GM18873 (cell line): ENCODE measurements at regions not wholly inside any gene's neighbourhood (a gene's known extent, or its start where the extent isn't known, plus 50 kb on each side); places are given as distances from the start of the nearest gene placed in this dataset.
"Not testable (repeated sequence)": the region's sequence is repeated elsewhere in the genome, so short reads cannot be mapped to it uniquely, and the experiment has no call there.

Experiments used
- ATAC-seq: cut with Tn5 transposase; IDR thresholded peaks from one replicate; pipeline ENCODE4 v1.9.1; 2021; ENCODE audit warnings: mild to moderate bottlenecking, moderate library complexity, moderate number of reproducible peaks; ENCODE audit not compliant: unreplicated experiment, low FRiP score

DNA sequence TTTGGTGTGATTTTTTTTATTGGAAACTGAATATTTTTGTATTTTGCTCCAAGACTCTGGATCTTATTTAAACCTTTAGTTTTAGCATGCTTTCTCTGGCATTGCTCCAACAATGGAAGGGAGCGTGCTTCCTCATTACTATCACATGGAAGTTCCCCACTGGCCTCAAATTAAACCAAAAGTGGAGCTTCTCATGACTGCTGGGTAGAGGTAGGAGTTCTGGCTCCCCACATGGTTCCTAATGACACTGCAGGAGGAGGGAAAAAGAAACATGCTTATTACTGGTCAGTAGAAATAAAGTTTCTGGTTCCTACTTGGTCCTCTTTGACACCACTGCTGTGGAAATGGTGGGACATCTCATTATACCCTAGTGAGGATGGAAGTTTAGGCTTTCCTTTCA is 310.5 kb downstream of the PTGER3 start:
- ATAC-seq = no peak

- ATAC-seq = no peak
Measured at GRCh38 chr1:70738624-70739023, 309.0 kb downstream of the PTGER3 start.

GRCh38 chr1:70745199-70745598 is 302.4 kb downstream of the PTGER3 start:
- no peak for ATAC-seq

DNA sequence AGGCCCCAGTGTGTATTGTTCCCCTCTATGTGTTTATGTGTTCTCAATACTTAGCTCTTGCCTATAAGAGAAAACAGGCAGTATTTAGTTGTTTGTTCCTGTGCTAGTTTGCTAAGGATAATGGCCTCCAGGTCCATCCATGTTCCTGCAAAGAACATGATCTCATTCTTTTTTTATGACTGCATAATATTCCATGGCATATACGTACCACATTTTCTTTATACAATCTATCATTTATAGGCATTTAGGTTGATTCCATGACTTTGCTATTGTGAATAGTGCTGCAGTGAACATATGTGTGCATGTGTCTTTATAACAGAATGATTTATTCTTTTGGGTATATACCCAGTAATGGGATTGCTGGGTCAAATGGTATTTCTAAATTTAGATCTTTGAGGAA is 301.6 kb downstream of the PTGER3 start:
- ATAC-seq = not testable (repeated sequence)

- not testable (repeated sequence) for ATAC-seq
Measured at GRCh38 chr1:70747123-70747522, 300.5 kb downstream of the PTGER3 start.

- not testable (repeated sequence) for ATAC-seq
Measured at GRCh38 chr1:70751676-70752287, 295.8 kb downstream of the PTGER3 start.

- no peak for ATAC-seq
Measured at GRCh38 chr1:70754701-70755100, 292.9 kb downstream of the PTGER3 start.

GRCh38 chr1:70760154-70760553 is 287.5 kb downstream of the PTGER3 start:
- no peak for ATAC-seq

DNA sequence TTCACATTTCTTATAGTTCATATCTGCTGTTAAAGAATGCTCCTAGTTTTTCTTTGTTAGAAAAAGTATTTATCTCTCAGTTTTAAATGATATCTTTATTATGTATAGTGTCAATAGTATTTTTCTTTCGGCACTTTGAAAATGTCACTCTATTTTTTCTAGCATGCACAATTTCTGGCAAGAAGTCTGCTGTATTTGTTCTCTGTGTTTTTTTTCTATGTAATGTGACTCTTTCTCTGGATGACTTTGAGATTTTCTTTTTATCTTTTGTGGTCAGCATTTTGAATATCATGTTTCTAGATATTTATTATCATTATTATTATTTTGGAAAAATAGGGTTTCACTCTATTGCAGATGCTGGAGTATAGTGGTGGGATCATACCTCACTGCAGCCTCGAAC is 285.2 kb downstream of the PTGER3 start:
- no peak for ATAC-seq

DNA sequence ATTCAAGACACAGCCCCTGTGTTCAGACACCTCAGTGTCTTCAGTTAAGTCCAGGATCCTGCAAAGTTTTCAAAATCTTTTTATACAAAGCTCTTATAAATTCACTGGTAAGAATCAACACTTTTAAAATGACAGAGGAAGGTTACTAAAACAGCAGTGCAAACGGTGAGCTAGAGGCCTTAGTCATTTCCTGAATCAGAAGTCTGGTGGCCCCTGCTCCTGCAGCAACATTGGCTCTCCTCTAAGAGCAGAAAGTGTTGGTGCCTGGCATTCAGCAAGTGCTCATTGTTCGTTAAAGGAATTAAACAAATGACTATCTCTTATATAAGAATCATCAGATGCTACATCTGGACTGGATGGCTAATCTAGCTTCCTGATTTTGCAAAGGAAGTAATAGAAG is 282.9 kb downstream of the PTGER3 start:
- no peak for ATAC-seq

DNA sequence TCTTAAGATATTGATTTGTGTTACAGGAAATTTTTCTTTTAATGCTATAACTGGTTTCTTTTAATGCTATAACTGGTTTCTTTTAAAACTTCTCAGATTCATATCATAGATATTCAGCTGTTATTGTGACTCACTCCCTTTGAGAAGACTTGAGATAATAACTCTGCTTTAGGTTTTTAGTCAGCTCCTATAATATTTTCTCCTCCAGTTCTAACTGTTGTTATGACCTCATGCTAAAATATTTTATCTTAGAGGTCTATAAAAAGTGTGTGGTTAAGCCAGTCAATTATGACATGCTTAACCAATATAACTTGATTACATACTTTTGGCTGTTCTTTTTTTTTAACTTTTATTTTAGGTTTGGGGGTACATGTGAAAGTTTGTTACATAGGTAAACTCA is 280.2 kb downstream of the PTGER3 start:
- no peak for ATAC-seq

DNA sequence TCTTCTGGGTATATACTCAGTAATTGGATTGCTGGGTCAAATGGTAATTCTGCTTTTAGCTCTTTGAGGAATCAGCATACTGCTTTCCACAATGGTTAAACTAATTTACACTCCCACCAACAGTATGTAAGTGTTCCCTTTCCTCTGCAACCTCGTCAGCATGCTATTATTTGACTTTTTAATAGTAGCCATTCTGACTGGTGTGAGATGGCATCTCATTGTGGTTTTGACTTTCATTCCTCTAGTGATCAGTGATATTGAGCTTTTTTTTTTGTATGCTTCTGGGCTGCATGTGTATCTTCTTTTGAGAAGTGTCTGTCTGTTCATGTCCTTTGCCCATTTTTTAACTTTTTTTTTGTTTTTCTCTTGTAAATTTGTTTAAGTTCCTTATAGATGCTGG is 279.4 kb downstream of the PTGER3 start:
- ATAC-seq = no peak

- no peak for ATAC-seq
Measured at GRCh38 chr1:70778056-70778762, 269.4 kb downstream of the PTGER3 start.

GRCh38 chr1:70778934-70779333 is 268.7 kb downstream of the PTGER3 start:
- ATAC-seq = no peak

- no peak for ATAC-seq
Measured at GRCh38 chr1:70779571-70779970, 268.0 kb downstream of the PTGER3 start.

GRCh38 chr1:70785287-70785686 is 262.3 kb downstream of the PTGER3 start:
- no peak for ATAC-seq

DNA sequence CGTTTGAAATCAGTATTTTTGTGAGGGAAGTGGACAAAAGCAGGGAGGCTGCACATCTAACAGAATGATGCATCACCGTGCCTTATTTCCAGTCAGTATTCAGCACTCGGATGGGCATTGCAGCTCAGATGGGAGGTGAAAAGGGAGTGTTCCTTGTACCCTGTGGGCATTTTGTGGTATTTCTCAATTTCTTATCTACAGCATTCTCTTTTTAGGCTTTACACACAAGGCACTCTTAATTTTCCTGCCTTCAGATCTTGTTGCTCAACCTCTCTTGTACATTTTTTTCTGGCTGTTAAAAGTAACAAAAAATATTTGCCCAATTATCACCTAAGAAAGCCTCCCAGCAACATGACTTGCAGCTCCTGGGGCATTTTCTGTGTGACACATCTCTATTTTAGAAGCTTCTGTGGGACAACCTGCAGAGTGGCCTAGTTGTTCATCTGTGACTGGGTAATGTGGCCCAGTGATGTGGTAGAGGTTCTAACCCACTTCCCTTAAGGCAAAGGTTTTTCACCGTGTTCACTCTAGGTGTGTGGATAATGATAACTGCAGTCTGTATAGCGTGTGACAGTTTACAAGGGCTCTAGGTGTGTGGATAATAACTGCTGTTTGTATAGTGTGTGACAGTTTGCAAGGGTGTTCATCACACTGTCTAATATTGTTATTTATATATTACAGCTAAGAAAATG is 257.2 kb downstream of the PTGER3 start:
- ATAC-seq = no peak

GRCh38 chr1:70795064-70795463 is 252.6 kb downstream of the PTGER3 start:
- ATAC-seq = not testable (repeated sequence)

DNA sequence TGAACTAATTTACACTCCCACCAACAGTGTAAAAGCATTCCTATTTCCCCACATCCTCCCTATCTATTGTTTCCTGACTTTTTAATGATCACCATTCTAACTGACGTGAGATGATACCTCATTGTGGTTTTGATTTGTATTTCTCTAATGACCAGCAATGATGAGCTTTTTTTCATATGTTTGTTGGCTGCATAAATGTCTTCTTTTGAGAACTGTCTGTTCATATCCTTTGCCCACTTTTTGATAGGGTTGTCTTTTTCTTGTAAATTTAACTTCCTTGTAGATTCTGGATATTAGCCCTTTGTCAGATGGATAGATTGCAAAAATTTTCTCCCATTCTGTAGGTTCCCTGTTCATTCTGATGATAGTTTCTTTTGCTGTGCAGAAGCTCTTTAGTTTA is 251.3 kb downstream of the PTGER3 start:
- ATAC-seq = not testable (repeated sequence)

DNA sequence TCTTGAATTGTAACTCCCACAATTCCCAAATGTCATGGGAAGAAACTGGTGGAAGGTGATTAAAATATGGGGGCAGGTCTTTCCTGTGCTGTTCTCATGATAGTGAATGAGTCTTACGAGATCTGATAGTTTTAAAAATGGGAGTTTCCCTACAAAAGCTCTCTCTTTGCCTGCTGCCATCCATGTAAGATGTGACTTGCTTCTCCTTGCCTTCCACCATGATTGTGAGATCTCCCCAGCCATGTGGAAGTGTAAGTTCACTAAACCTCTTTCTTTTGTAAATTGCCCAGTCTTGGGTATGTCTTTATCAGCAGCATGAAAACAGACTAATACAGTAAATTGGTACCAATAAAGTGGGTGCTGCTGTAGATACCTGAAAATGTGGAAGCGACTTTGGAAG is 245.0 kb downstream of the PTGER3 start:
- not testable (repeated sequence) for ATAC-seq

DNA sequence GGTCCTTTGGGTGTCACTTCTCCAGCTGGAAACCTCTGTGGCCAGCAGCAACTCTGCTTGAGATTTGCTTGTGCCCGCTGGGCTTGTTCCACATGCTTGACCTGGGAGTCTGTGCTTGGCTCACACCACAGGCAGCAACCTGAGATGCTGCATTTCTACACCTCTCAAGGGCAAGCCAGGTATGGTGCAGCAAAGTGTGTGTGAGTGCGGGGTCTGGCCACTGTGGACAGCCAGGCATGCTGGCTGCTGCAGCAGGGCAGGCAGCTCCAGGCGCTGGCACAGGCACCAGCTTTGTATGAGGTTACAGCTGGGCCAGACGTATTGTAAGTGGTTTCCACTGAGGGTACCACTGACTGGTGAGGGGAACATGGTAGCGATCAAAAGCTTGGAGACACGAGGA is 242.0 kb downstream of the PTGER3 start:
- no peak for ATAC-seq
